SK-N-SH (cell line): ENCODE measurements at regions not wholly inside any gene's neighbourhood (a gene's known extent, or its start where the extent isn't known, plus 50 kb on each side); places are given as distances from the start of the nearest gene placed in this dataset.

ENCODE experiments used
- CTCF ChIA-PET: fragments of 300-600, 350-600 bp; formaldehyde crosslinking; extraction: SDS; loops from one replicate; lab custom pipeline; 2021; lab: Yijun Ruan, JAX
- POLR2A ChIA-PET: fragments of 350-600 bp; sonication (Branson Sonifier 250); formaldehyde crosslinking; extraction: SDS; loops from one replicate; lab custom pipeline; 2020; ENCODE audit warnings: antibody characterized with exemption, inconsistent platforms; lab: Yijun Ruan, JAX
- DNase-seq: peaks from one replicate; pipeline ENCODE4 v3.0.0; 2012
- H2AFZ ChIP-seq: fragments of 200-600 bp; sonication (generic); 2 replicates; pipeline ENCODE4 v1.8.1; 2016; ENCODE audit warnings: antibody characterized with exemption, mild to moderate bottlenecking, low read depth
- H3F3A ChIP-seq: fragments of 200-600 bp; sonication (generic); replicated peaks from 2 replicates; pipeline ENCODE3; 2016; ENCODE audit warnings: antibody characterized with exemption, mild to moderate bottlenecking; ENCODE audit not compliant: insufficient read depth
- H3K27ac ChIP-seq, 2 experiments: fragments of 200-500 bp in 1 of 2; fragments of 200-600 bp in 1 of 2; sonication (Bioruptor generic) in 1 of 2; sonication (generic), shearing (Covaris generic) in 1 of 2; 2 replicates each; pipeline versions ENCODE4 v1.5.1 to v1.6.1; 2014 to 2016; ENCODE audit warnings: low read depth in 2 of 2, inconsistent platforms in 1 of 2, low read length in 1 of 2, mild to moderate bottlenecking in 1 of 2, mixed read lengths in 1 of 2
- H3K27me3 ChIP-seq: fragments of 200-600 bp; sonication (generic), shearing (Covaris generic); 2 replicates; pipeline ENCODE4 v1.6.1; 2016; ENCODE audit warnings: mixed run types; ENCODE audit not compliant: insufficient read depth
- H3K36me3 ChIP-seq, 2 experiments: fragments of 200-500 bp in 1 of 2; fragments of 200-600 bp in 1 of 2; sonication (Bioruptor generic) in 1 of 2; sonication (generic) in 1 of 2; replicated peaks in 1 of 2; 2 replicates each; pipeline versions ENCODE3 to v1.5.1; 2014 to 2016; ENCODE audit warnings: low read length in 1 of 2, mild to moderate bottlenecking in 1 of 2; ENCODE audit not compliant: insufficient read depth in 2 of 2, control insufficient read depth in 1 of 2
- H3K4me1 ChIP-seq, 2 experiments: fragments of 200-500 bp in 1 of 2; fragments of 200-600 bp in 1 of 2; sonication (Bioruptor generic) in 1 of 2; sonication (generic), shearing (Covaris generic) in 1 of 2; 2 replicates each; pipeline versions ENCODE4 v1.5.1 to v1.6.1; 2014 to 2016; ENCODE audit warnings: low read depth in 1 of 2, low read length in 1 of 2, mixed run types in 1 of 2; ENCODE audit not compliant: insufficient read depth in 2 of 2, control insufficient read depth in 1 of 2
- H3K4me2 ChIP-seq: fragments of 200-600 bp; sonication (generic), shearing (Covaris generic); 2 replicates; pipeline ENCODE4 v1.6.1; 2017; ENCODE audit warnings: mixed run types
- H3K4me3 ChIP-seq, 2 experiments: fragments of 200-500 bp in 1 of 2; fragments of 200-600 bp in 1 of 2; sonication (Bioruptor generic) in 1 of 2; sonication (generic), shearing (Covaris generic) in 1 of 2; 2 replicates each; pipeline versions ENCODE4 v1.5.1 to v1.8.1; 2014 to 2016; ENCODE audit warnings: low read depth in 2 of 2, inconsistent platforms in 1 of 2, low read length in 1 of 2, mild to moderate bottlenecking in 1 of 2, mixed read lengths in 1 of 2, moderate library complexity in 1 of 2
- H3K79me2 ChIP-seq: fragments of 200-600 bp; sonication (generic); 2 replicates; pipeline ENCODE4 v1.8.1; 2017; ENCODE audit warnings: mild to moderate bottlenecking; ENCODE audit not compliant: insufficient read depth
- H3K9ac ChIP-seq: fragments of 200-600 bp; sonication (generic); 2 replicates; pipeline ENCODE4 v1.6.1; 2017; ENCODE audit warnings: mixed run types
- H3K9me2 ChIP-seq: fragments of 200-600 bp; sonication (generic); 2 replicates; pipeline ENCODE4 v1.6.1; 2017; ENCODE audit warnings: mixed run types
- H3K9me3 ChIP-seq: fragments of 200-600 bp; sonication (generic); 2 replicates; pipeline ENCODE4 v1.6.1; 2017; ENCODE audit warnings: mixed run types, mild to moderate bottlenecking, moderate library complexity
- H4K20me1 ChIP-seq: fragments of 200-600 bp; sonication (generic); 2 replicates; pipeline ENCODE4 v1.6.1; 2017; ENCODE audit warnings: mild to moderate bottlenecking, mixed run types; ENCODE audit not compliant: insufficient read depth
- ELF1 ChIP-seq: IDR thresholded peaks from 2 replicates; pipeline ENCODE4 v1.4.0; 2012
- EZH2phosphoT487 ChIP-seq: fragments of 200-600 bp; sonication (generic); IDR thresholded peaks from 2 replicates; pipeline ENCODE4 v1.6.1; 2017; ENCODE audit warnings: low read depth, mixed run types, mild to moderate bottlenecking, antibody characterized with exemption, moderate library complexity, borderline replicate concordance
- MEF2A ChIP-seq: IDR thresholded peaks from 2 replicates; pipeline ENCODE4 v1.4.0; 2012; ENCODE audit warnings: low read depth, borderline replicate concordance
- NRF1 ChIP-seq: IDR thresholded peaks from 2 replicates; pipeline ENCODE4 v1.6.1; 2012; ENCODE audit warnings: low read depth, mild to moderate bottlenecking, low read length
- RAD21 ChIP-seq: IDR thresholded peaks from 2 replicates; pipeline ENCODE4 v1.6.1; 2012; ENCODE audit warnings: mild to moderate bottlenecking, low read length
- RCOR1 ChIP-seq: fragments of 150-350 bp; IDR thresholded peaks from 2 replicates; pipeline ENCODE4 v1.6.1; 2017; ENCODE audit warnings: antibody characterized with exemption, low read length
- RXRA ChIP-seq: IDR thresholded peaks from 2 replicates; pipeline ENCODE4 v1.4.0; 2012; ENCODE audit warnings: low read depth, mild to moderate bottlenecking, borderline replicate concordance
- SMC3 ChIP-seq: IDR thresholded peaks from 2 replicates; pipeline ENCODE4 v1.6.1; 2012; ENCODE audit warnings: low read depth, low read length, improper control_type of control experiment
- TAF1 ChIP-seq: IDR thresholded peaks from 2 replicates; pipeline ENCODE4 v1.6.1; 2012; ENCODE audit warnings: low read depth, mild to moderate bottlenecking, low read length, moderate library complexity, borderline replicate concordance
- YY1 ChIP-seq: IDR thresholded peaks from 2 replicates; pipeline ENCODE4 v1.4.0; 2012; ENCODE audit warnings: low read depth, mild to moderate bottlenecking
- WGBS: methylation state at CpG from one replicate; pipeline ENCODE4 v1.1.6; 2017; ENCODE audit warnings: low lambda C conversion rate; 5-methylcytosine and 5-hydroxymethylcytosine counted together
- TF ChIP-seq, protein P1 (sequence below): IDR thresholded peaks from 2 replicates; pipeline ENCODE4 v1.4.0; 2012; ENCODE audit warnings: low read depth, borderline replicate concordance
- TF ChIP-seq, protein P2 (sequence below): fragments of 200-600 bp; sonication (generic); IDR thresholded peaks from 2 replicates; pipeline ENCODE4 v1.6.1; 2017; ENCODE audit warnings: antibody characterized with exemption, mild to moderate bottlenecking, moderate library complexity
- TF ChIP-seq, protein P3 (sequence below): fragments of 150-350 bp; IDR thresholded peaks from 2 replicates; pipeline ENCODE4 v1.6.1; 2017; ENCODE audit warnings: antibody characterized with exemption, low read length, low read depth, borderline replicate concordance
- TF ChIP-seq, protein P4 (sequence below): IDR thresholded peaks from 2 replicates; pipeline ENCODE4; 2012

DNA sequence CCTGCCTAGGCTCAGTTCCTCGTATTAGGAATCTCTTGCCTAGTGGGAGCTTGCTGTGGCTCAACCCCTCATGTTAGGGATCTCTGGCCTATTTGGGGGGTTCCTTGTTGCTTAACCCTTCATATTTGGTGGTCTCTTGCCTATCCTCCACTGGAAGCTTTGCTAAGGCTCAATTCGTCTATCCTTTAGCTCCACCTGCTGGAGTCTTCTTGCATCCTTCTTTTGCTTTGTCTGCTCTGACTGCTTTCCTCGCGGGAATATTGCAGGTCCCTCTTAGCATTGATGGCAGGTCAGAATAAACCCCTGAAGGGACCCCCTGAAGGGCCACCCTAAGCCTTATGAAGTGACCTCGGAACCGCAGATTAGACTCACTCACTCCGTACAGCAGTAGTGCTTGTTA, 203.0 kb upstream of the TBX18 start:
- H3K4me3 ChIP-seq = no peak overlapping the region
- H3K4me2 ChIP-seq = no peak overlapping the region; the same call in 1 of the 2 replicates
- ChIA-PET POLR2A (no interaction called here), CTCF (interaction anchor here (0.6 to 1.4 kb wide), 8 partner anchors 10 to 1681 kb away, joined by 3 to 4 read pairs (median 3); no protein-coding TSS in a partner anchor)
- no peaks in the 10 kb centered on the region for H3F3A ChIP-seq
- no peaks in the 10 kb centered on the region for H3K79me2 ChIP-seq
- no peak overlapping the region for H3K27ac ChIP-seq
- H3K9ac ChIP-seq = no peak overlapping the region
- H3K9me2 ChIP-seq = no peaks in the 10 kb centered on the region
- H3K27me3 ChIP-seq = 0 out of 2 replicates have a peak, but pooled peaks cover 4% of the 10 kb centered on the region
- H4K20me1 ChIP-seq = no peaks in the 10 kb centered on the region
- DNase-seq = peak; percentile 14
- no peaks in the 10 kb centered on the region for H3K9me3 ChIP-seq
- no peak overlapping the region for H2AFZ ChIP-seq
- H3K4me1 ChIP-seq = no peaks in the 10 kb centered on the region; a peak in 1 of 4 replicates
- WGBS = 9% methylated on average over 7 of the region's 7 CpGs
- TF ChIP-seq, protein P1, sequence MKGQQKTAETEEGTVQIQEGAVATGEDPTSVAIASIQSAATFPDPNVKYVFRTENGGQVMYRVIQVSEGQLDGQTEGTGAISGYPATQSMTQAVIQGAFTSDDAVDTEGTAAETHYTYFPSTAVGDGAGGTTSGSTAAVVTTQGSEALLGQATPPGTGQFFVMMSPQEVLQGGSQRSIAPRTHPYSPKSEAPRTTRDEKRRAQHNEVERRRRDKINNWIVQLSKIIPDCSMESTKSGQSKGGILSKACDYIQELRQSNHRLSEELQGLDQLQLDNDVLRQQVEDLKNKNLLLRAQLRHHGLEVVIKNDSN = no peak
- TF ChIP-seq EZH2phosphoT487 (no peak), RAD21 (peak; percentile 74), MEF2A (no peak), RXRA (no peak), ELF1 (no peak), YY1 (no peak), TAF1 (no peak), NRF1 (no peak), RCOR1 (no peak), SMC3 (peak; percentile 46)
- TF ChIP-seq, protein P2, sequence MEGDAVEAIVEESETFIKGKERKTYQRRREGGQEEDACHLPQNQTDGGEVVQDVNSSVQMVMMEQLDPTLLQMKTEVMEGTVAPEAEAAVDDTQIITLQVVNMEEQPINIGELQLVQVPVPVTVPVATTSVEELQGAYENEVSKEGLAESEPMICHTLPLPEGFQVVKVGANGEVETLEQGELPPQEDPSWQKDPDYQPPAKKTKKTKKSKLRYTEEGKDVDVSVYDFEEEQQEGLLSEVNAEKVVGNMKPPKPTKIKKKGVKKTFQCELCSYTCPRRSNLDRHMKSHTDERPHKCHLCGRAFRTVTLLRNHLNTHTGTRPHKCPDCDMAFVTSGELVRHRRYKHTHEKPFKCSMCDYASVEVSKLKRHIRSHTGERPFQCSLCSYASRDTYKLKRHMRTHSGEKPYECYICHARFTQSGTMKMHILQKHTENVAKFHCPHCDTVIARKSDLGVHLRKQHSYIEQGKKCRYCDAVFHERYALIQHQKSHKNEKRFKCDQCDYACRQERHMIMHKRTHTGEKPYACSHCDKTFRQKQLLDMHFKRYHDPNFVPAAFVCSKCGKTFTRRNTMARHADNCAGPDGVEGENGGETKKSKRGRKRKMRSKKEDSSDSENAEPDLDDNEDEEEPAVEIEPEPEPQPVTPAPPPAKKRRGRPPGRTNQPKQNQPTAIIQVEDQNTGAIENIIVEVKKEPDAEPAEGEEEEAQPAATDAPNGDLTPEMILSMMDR = peak; percentile 71
- TF ChIP-seq, protein P3, sequence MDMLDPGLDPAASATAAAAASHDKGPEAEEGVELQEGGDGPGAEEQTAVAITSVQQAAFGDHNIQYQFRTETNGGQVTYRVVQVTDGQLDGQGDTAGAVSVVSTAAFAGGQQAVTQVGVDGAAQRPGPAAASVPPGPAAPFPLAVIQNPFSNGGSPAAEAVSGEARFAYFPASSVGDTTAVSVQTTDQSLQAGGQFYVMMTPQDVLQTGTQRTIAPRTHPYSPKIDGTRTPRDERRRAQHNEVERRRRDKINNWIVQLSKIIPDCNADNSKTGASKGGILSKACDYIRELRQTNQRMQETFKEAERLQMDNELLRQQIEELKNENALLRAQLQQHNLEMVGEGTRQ = no peak
- TF ChIP-seq, protein P4, sequence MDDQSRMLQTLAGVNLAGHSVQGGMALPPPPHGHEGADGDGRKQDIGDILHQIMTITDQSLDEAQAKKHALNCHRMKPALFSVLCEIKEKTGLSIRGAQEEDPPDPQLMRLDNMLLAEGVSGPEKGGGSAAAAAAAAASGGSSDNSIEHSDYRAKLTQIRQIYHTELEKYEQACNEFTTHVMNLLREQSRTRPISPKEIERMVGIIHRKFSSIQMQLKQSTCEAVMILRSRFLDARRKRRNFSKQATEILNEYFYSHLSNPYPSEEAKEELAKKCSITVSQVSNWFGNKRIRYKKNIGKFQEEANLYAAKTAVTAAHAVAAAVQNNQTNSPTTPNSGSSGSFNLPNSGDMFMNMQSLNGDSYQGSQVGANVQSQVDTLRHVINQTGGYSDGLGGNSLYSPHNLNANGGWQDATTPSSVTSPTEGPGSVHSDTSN = no peak
- H3K36me3 ChIP-seq = no peaks in the 10 kb centered on the region
